NT2/D1 (cell line): ENCODE measurements at regions not wholly inside any gene's neighbourhood (a gene's known extent, or its start where the extent isn't known, plus 50 kb on each side); places are given as distances from the start of the nearest gene placed in this dataset.

Experiments used
- SUZ12 ChIP-seq: IDR thresholded peaks from 2 replicates; pipeline ENCODE4 v1.6.1; 2011; ENCODE audit not compliant: insufficient read length, insufficient read depth; ENCODE audit errors: extremely low read depth
- YY1 ChIP-seq: IDR thresholded peaks from 2 replicates; pipeline ENCODE4 v1.6.1; 2011; ENCODE audit not compliant: insufficient read length, insufficient read depth
- ZNF274 ChIP-seq: IDR thresholded peaks from 2 replicates; pipeline ENCODE4 v1.6.1; 2011; ENCODE audit warnings: mild to moderate bottlenecking, low read depth, low read length

DNA sequence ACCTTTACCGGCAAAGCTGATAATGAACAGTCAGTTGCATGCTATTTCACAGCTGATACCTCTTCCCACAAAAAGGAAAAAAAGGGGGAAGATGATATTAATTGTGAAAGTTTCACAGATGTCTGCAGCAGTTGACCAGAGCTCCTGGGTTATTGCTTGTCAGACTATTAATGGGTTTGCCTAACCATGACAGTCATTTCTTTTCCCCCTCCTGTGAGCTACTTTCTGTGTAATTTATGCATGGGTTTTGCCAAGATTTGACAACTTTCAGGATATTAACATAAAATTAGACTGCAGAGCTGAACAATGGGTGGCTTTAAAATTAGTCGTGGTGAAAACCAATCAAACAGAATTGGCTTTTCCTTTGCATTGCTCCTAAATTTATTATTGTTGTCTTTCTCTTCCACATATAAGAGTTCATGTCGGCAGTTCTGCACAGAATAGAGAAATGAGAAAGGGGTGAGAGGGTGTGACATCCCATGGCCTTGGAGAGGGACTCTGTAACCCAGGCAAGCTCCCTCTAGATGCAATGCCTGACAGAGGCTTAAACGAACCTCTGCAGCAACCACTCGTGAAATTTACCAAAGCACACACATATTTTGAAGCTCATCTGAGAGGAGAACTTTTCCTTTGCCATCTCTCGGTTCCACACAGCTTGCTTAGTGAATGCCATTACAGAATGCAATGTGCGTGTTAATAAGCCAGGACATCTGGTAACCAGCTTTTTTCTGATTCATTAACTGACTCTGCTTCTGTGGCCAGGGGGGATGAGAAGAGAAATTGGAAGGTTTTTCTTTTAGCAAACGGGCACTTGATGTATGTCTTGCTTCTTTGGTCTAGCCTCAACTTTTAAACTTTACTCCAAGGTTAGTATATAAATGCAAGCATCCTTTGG lies 82.2 kb upstream of the ITGA4 start:
- TF ChIP-seq SUZ12 (no peak), YY1 (no peak), ZNF274 (no peak)
